ENCODE measurements at regions not wholly inside any gene's neighbourhood (a gene's known extent, or its start where the extent isn't known, plus 50 kb on each side); places are given as distances from the start of the nearest gene placed in this dataset.

DNA sequence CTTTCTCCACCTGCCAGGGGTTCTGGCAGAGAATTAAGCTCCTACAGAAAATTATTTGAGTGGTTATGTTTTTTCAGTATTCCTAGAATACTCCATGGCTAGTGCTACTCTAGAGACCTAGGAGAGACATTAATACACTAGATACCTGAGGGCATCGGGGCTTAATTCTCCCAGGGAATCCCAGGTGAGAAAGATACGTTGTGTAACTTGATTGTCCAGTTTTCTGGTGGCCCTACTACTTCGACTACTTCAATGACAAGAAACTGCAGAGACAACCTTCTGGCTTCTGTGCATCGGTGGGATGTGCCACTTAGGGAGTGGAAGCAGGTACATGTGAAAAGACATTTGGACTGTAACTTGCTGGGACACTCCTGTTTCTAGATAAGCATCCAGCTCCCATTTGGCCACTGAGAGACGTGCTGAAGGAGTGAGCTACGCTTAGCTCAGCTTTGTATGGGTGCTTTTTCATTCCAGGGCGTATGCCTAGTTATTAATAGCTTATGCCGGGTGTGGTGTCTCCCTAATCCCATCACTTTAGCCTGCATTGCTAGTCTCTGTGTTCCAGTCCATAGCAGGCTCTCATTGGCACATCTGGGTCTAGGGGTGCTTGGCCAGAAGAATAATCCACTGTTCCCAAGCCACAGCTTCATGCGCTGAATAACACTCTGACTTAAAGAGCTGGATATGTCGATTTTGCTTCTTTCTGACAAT, 300.7 kb downstream of the SIPA1L2 start:
- Histone ChIP-seq H3K4me1 (peaks cover 0 to 6% (median 0%) of the 10 kb centered on the region in 4 donors), H3K27me3 (no peaks in the 10 kb centered on the region), H3K4me3 (no peak overlapping the region), H3K36me3 (no peaks in the 10 kb centered on the region), H3K9me3 (no peaks in the 10 kb centered on the region), H3K27ac (no peak overlapping the region)
- TF ChIP-seq EP300 (IDR thresholded peaks at IDR 0.05) (no peak), POLR2A (IDR thresholded peaks at IDR 0.05) (no peak)
- TF ChIP-seq, protein P1, sequence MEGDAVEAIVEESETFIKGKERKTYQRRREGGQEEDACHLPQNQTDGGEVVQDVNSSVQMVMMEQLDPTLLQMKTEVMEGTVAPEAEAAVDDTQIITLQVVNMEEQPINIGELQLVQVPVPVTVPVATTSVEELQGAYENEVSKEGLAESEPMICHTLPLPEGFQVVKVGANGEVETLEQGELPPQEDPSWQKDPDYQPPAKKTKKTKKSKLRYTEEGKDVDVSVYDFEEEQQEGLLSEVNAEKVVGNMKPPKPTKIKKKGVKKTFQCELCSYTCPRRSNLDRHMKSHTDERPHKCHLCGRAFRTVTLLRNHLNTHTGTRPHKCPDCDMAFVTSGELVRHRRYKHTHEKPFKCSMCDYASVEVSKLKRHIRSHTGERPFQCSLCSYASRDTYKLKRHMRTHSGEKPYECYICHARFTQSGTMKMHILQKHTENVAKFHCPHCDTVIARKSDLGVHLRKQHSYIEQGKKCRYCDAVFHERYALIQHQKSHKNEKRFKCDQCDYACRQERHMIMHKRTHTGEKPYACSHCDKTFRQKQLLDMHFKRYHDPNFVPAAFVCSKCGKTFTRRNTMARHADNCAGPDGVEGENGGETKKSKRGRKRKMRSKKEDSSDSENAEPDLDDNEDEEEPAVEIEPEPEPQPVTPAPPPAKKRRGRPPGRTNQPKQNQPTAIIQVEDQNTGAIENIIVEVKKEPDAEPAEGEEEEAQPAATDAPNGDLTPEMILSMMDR (IDR thresholded peaks at IDR 0.05), result no peak
- no peak for DNase-seq (ENCODE audit: low spot score in 2 of 2)
- 84 to 91% methylated on average over 10 of the region's 10 CpGs for WGBS, 2 donors

DNA sequence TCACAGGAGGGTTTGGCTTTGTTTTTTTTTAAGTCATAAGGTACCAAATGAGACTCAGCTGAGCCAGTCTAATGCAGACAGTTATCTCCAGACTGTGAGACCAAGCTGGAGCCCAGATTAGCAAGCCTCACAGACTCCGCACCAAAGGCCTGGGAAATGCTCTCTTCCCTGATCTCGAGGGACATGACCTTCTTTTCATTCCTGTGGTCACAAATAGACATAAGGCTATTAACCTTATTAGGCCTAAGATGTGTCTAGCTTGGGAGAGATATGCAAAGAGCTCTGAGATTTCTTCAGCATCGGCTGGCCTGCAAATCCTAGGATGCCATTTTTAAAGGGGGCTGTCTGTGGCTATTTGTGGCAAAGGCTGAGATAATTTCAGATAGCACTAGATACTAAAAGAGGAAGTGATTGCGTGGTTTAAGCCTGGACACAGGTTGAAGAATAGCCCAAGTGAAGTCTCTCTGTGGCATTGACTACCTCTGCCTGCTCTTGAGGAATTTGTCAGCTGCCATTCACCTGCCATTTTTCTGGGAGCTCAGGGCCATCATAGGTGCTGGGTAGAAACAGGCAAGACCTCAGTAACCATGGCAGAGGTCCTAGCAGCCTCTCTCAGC, 301.3 kb downstream of the SIPA1L2 start:
- Histone ChIP-seq H3K4me3 (no peak overlapping the region), H3K36me3 (no peaks in the 10 kb centered on the region), H3K27me3 (no peaks in the 10 kb centered on the region), H3K4me1 (peaks cover 0 to 6% (median 0%) of the 10 kb centered on the region in 4 donors), H3K27ac (no peak overlapping the region), H3K9me3 (no peaks in the 10 kb centered on the region)
- no peak for DNase-seq (ENCODE audit: low spot score in 2 of 2)
- no peak for TF ChIP-seq EP300 (IDR thresholded peaks at IDR 0.05)
- TF ChIP-seq POLR2A (IDR thresholded peaks at IDR 0.05), result no peak
- TF ChIP-seq, protein P1 (IDR thresholded peaks at IDR 0.05), result no peak
- 55 to 64% methylated on average over 4 of the region's 4 CpGs for WGBS, 2 donors

DNA sequence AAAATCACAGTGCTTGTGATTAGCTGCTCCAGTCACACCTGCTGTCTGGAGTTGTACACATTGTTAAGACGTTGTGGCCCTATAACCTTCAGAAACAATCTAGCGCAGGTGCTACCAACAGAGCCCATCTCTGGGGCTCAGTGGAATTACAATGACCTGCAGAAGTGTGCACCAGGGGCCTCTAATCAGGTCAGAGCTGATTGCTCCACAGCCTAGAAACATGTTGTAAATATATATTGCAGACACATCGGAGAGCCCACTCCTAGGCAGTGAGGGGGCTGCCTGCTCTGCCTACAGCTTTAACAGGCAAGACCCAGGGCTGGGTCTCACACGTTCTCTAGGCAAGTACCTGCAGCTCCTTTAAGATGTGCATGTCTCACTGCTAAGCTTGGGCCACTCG, 302.0 kb downstream of the SIPA1L2 start:
- WGBS, 2 donors, result 82 to 89% methylated on average over 5 of the region's 5 CpGs

GRCh38 chr1:232327269-232327668, 302.7 kb downstream of the SIPA1L2 start:
- Histone ChIP-seq H3K27me3 (no peaks in the 10 kb centered on the region), H3K4me3 (no peak overlapping the region), H3K36me3 (no peaks in the 10 kb centered on the region), H3K9me3 (no peaks in the 10 kb centered on the region), H3K4me1 (peaks cover 0 to 6% (median 0%) of the 10 kb centered on the region in 4 donors), H3K27ac (no peak overlapping the region)
- no peak for TF ChIP-seq EP300 (IDR thresholded peaks at IDR 0.05)
- TF ChIP-seq POLR2A (IDR thresholded peaks at IDR 0.05), result no peak
- TF ChIP-seq, protein P1 (IDR thresholded peaks at IDR 0.05), result no peak
- no peak for DNase-seq (ENCODE audit: low spot score in 2 of 2)

More for the DNA sequence above, 302.0 kb downstream of the SIPA1L2 start:
- TF ChIP-seq EP300 (IDR thresholded peaks at IDR 0.05), result no peak
- no peak for TF ChIP-seq POLR2A (IDR thresholded peaks at IDR 0.05)
- TF ChIP-seq, protein P1 (IDR thresholded peaks at IDR 0.05), result no peak
- H3K9me3 ChIP-seq, result no peaks in the 10 kb centered on the region
- DNase-seq (ENCODE audit: low spot score in 2 of 2), result no peak
- no peaks in the 10 kb centered on the region for H3K36me3 ChIP-seq
- H3K4me1 ChIP-seq, result peaks cover 0 to 6% (median 0%) of the 10 kb centered on the region in 4 donors
- H3K27me3 ChIP-seq, result no peaks in the 10 kb centered on the region
- H3K4me3 ChIP-seq, result no peak overlapping the region
- no peak overlapping the region for H3K27ac ChIP-seq

DNA sequence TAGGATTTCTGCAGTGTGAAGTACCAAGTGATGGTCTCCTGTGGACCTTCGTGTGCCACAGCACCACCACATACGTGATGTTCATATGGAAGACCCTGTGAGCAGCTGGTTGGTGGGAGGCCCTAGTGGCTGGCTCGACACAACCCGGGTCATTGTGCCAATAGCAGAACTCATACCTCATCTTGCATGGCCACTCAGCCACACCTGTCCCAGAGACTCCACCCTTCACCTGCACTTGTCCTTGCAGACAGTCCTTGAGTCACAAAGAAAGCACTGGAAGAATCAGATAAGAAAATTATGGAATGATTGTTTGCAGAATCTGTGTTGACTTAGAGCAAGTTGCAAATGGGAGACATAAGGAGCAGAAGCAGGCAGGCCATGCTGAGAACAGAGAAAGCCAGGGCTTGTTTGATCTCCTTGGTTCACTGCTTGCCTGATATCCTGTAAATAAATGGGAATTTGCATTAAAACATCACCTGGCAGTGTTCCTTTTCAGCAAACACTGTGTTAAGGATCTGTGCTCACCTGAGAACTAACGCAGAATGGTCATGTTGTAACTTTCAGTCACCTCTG, 307.7 kb downstream of the SIPA1L2 start:
- no peaks in the 10 kb centered on the region for H3K36me3 ChIP-seq
- TF ChIP-seq EP300 (IDR thresholded peaks at IDR 0.05) (no peak), POLR2A (IDR thresholded peaks at IDR 0.05) (no peak)
- TF ChIP-seq, protein P1 (IDR thresholded peaks at IDR 0.05), result no peak
- H3K4me3 ChIP-seq, result no peak overlapping the region
- DNase-seq (ENCODE audit: low spot score in 2 of 2), result no peak
- H3K4me1 ChIP-seq, result no peaks in the 10 kb centered on the region
- H3K27ac ChIP-seq, result no peak overlapping the region
- WGBS, 2 donors, result 95 to 97% methylated on average over 5 of the region's 5 CpGs
- H3K9me3 ChIP-seq, result peaks cover 0 to 6% (median 0%) of the 10 kb centered on the region in 4 donors
- H3K27me3 ChIP-seq, result no peaks in the 10 kb centered on the region
